ENCODE measurements at regions not wholly inside any gene's neighbourhood (a gene's known extent, or its start where the extent isn't known, plus 50 kb on each side); places are given as distances from the start of the nearest gene placed in this dataset.

GRCh38 chr1:55346586-55346985, 131.4 kb upstream of the USP24 start:
- no peak for TF ChIP-seq ZFX (IDR thresholded peaks at IDR 0.05; ENCODE audit: borderline replicate concordance)
- no peak for TF ChIP-seq CTCF (IDR thresholded peaks at IDR 0.05)

GRCh38 chr1:55339681-55340080, 124.5 kb upstream of the USP24 start:
- TF ChIP-seq ZFX (IDR thresholded peaks at IDR 0.05; ENCODE audit: borderline replicate concordance) (no peak), CTCF (IDR thresholded peaks at IDR 0.05) (no peak)
- H3K27ac ChIP-seq: no peak overlapping the region

More at GRCh38 chr1:55346586-55346985, 131.4 kb upstream of the USP24 start:
- H3K27ac ChIP-seq: no peak overlapping the region

GRCh38 chr1:55338448-55338820, 123.3 kb upstream of the USP24 start:
- H3K27ac ChIP-seq: no peak overlapping the region
- TF ChIP-seq ZFX (IDR thresholded peaks at IDR 0.05; ENCODE audit: borderline replicate concordance): no peak
- TF ChIP-seq CTCF (IDR thresholded peaks at IDR 0.05): peak; percentile 44

GRCh38 chr1:55337801-55338447, 122.8 kb upstream of the USP24 start:
- TF ChIP-seq CTCF (IDR thresholded peaks at IDR 0.05): peak; percentile 82
- TF ChIP-seq ZFX (IDR thresholded peaks at IDR 0.05; ENCODE audit: borderline replicate concordance): no peak
- H3K27ac ChIP-seq: no peak overlapping the region

GRCh38 chr1:55334797-55335196, 119.6 kb upstream of the USP24 start:
- no peak for TF ChIP-seq CTCF (IDR thresholded peaks at IDR 0.05)
- TF ChIP-seq ZFX (IDR thresholded peaks at IDR 0.05; ENCODE audit: borderline replicate concordance): no peak
- no peak overlapping the region for H3K27ac ChIP-seq

GRCh38 chr1:55334160-55334559, 119.0 kb upstream of the USP24 start:
- no peak for TF ChIP-seq CTCF (IDR thresholded peaks at IDR 0.05)
- no peak for TF ChIP-seq ZFX (IDR thresholded peaks at IDR 0.05; ENCODE audit: borderline replicate concordance)
- H3K27ac ChIP-seq: no peak overlapping the region

- H3K27ac ChIP-seq: no peak overlapping the region
- no peak for TF ChIP-seq ZFX (IDR thresholded peaks at IDR 0.05; ENCODE audit: borderline replicate concordance)
- TF ChIP-seq CTCF (IDR thresholded peaks at IDR 0.05): no peak
Measured at GRCh38 chr1:55333461-55333860, 118.3 kb upstream of the USP24 start.

Data from 22Rv1 (cell line).